OCI-M1 (cell line): ENCODE measurements at regions not wholly inside any gene's neighbourhood (a gene's known extent, or its start where the extent isn't known, plus 50 kb on each side); places are given as distances from the start of the nearest gene placed in this dataset.

ENCODE experiments used
- DNase-seq: peaks from one replicate; lab custom pipeline; 2025; lab: John Stamatoyannopoulos, UW

- DNase-seq = no peak
Observed at GRCh38 chr21:27017246-27017645, 50.4 kb upstream of the ADAMTS5 start.
